Effector memory CD8-positive, alpha-beta T cell (primary cell): ENCODE measurements at regions not wholly inside any gene's neighbourhood (a gene's known extent, or its start where the extent isn't known, plus 50 kb on each side); places are given as distances from the start of the nearest gene placed in this dataset.

Experiments
- ATAC-seq: fragments of 150-1000 bp; cut with Tn5 transposase; replicated peaks from 2 replicates; pipeline ENCODE4 v1.10.0; 2021; ENCODE audit warnings: mild to moderate bottlenecking, moderate library complexity
- DNase-seq, 3 experiments: peaks; one replicate each; pipeline ENCODE4 v3.0.0; 2021
- H3K27ac Mint-ChIP-seq, 2 donors: one replicate each; pipeline ENCODE4 v1.8.0; 2022; ENCODE audit warnings: mild to moderate bottlenecking in 2 of 2, mixed read lengths in 2 of 2, moderate library complexity in 2 of 2
- H3K27me3 Mint-ChIP-seq, 2 donors: one replicate each; pipeline ENCODE4 v1.8.0; 2022; ENCODE audit warnings: mixed read lengths in 2 of 2
- H3K36me3 Mint-ChIP-seq: one replicate; pipeline ENCODE4 v1.8.0; 2022; ENCODE audit warnings: mild to moderate bottlenecking, moderate library complexity, mixed read lengths; ENCODE audit not compliant: insufficient read depth
- H3K4me1 Mint-ChIP-seq, 2 donors: one replicate each; pipeline ENCODE4 v1.8.0; 2022; ENCODE audit warnings: low read depth in 2 of 2, mixed read lengths in 2 of 2
- H3K4me3 Mint-ChIP-seq, 2 donors: one replicate each; pipeline ENCODE4 v1.8.0; 2022; ENCODE audit warnings: mild to moderate bottlenecking in 2 of 2, mixed read lengths in 2 of 2, moderate library complexity in 2 of 2
- H3K9me3 Mint-ChIP-seq, 2 donors: one replicate each; pipeline ENCODE4 v1.8.0; 2022; ENCODE audit warnings: mixed read lengths in 2 of 2

DNA sequence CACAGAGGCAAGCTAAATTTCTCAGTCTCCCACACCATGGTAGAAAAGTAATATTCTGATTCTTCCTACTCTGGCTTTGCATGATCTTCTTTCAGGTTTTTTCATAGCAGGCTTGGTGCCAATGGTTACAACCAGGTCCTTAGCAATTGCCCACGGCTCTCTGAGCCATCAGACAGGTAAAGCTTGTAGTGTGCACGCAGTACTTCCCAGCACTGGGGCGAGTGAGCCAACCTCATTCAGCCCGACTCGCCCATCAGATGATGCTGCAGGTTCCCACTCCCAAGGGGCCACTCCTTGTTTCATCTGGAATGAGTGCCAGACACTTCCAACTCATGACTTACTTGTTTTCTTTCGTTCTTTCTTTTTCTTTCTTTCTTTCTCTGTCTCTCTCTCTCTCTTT is 78.3 kb downstream of the PERP start:
- Mint-ChIP-seq H3K4me3 (no peak overlapping the region), H3K27ac (no peak overlapping the region), H3K9me3 (no peaks in the 10 kb centered on the region), H3K36me3 (no peaks in the 10 kb centered on the region), H3K4me1 (no peaks in the 10 kb centered on the region), H3K27me3 (peaks cover 7 to 15% of the 10 kb centered on the region in 2 donors)
- ATAC-seq = no peak
- no peak for DNase-seq

DNA sequence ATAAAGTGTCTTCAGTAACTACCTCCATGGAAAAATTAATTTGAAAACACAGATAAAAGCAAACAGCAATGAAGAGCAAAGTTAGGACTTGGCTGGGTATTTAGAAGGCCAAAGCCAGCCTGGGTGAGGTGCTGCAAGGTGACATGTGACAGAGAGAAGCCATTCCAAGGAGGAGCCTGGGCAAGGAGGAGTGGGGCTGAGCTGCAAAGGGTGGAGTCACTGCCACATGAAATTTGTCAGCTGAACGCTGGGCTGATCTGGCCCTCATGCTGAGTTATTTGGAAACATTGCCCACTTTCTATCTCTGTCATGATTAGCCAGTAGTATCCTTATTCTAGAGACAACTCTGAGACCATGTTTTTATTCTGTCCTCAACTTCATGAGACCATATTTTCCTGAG is 76.3 kb downstream of the PERP start:
- no peak overlapping the region for H3K27ac Mint-ChIP-seq
- no peaks in the 10 kb centered on the region for H3K4me1 Mint-ChIP-seq
- DNase-seq = no peak
- no peaks in the 10 kb centered on the region for H3K36me3 Mint-ChIP-seq
- H3K27me3 Mint-ChIP-seq = peaks cover 10 to 20% of the 10 kb centered on the region in 2 donors
- no peak overlapping the region for H3K4me3 Mint-ChIP-seq
- ATAC-seq = no peak
- H3K9me3 Mint-ChIP-seq = no peaks in the 10 kb centered on the region

GRCh38 chr6:138031417-138031816 is 75.8 kb downstream of the PERP start:
- ATAC-seq = no peak
- H3K4me3 Mint-ChIP-seq = no peak overlapping the region
- DNase-seq = no peak
- H3K27me3 Mint-ChIP-seq = peaks cover 10 to 20% of the 10 kb centered on the region in 2 donors
- peak overlapping the region in 1 of 2 donors; percentile 27 for H3K27ac Mint-ChIP-seq
- no peaks in the 10 kb centered on the region for H3K9me3 Mint-ChIP-seq
- H3K36me3 Mint-ChIP-seq = no peaks in the 10 kb centered on the region
- no peaks in the 10 kb centered on the region for H3K4me1 Mint-ChIP-seq

- H3K4me3 Mint-ChIP-seq = no peak overlapping the region
- H3K27ac Mint-ChIP-seq = peak overlapping the region in 1 of 2 donors; percentile 27
- DNase-seq (no peak), ATAC-seq (no peak)
- H3K27me3 Mint-ChIP-seq = peaks cover 10 to 20% of the 10 kb centered on the region in 2 donors
- H3K36me3 Mint-ChIP-seq = no peaks in the 10 kb centered on the region
- no peaks in the 10 kb centered on the region for H3K9me3 Mint-ChIP-seq
- no peaks in the 10 kb centered on the region for H3K4me1 Mint-ChIP-seq
These were observed 75.4 kb downstream of the PERP start for GRCh38 chr6:138031850-138032249.

- DNase-seq (no peak), ATAC-seq (no peak)
- H3K4me3 Mint-ChIP-seq = no peak overlapping the region
- H3K27me3 Mint-ChIP-seq = peaks cover 10 to 20% of the 10 kb centered on the region in 2 donors
- H3K9me3 Mint-ChIP-seq = no peaks in the 10 kb centered on the region
- H3K4me1 Mint-ChIP-seq = no peaks in the 10 kb centered on the region
- H3K36me3 Mint-ChIP-seq = no peaks in the 10 kb centered on the region
- H3K27ac Mint-ChIP-seq = no peak overlapping the region
These were observed 74.6 kb downstream of the PERP start for GRCh38 chr6:138032571-138032970.

DNA sequence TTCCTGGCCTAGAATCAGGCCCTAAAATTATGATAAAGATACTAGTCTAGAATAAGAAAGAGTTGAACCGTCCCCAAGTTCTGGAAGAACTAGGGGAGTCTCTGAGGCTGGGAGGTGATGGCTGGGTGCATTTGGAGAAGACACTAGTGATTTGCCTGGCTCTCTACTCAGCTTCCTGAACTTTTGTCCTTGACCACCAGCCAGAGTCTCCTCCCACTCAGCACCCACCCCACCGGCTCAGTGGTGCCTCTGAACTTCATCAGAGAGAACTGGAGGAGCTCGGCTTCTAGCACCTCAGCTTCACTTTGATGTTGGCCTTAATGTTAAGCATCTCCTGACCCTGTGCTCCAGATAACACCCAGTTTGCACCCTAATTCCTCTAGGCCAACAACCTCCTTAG is 73.0 kb downstream of the PERP start:
- H3K36me3 Mint-ChIP-seq = no peaks in the 10 kb centered on the region
- ATAC-seq (no peak), DNase-seq (no peak)
- no peak overlapping the region for H3K27ac Mint-ChIP-seq
- H3K4me3 Mint-ChIP-seq = no peak overlapping the region
- peaks cover 2 to 20% of the 10 kb centered on the region in 2 donors for H3K27me3 Mint-ChIP-seq
- no peaks in the 10 kb centered on the region for H3K9me3 Mint-ChIP-seq
- no peaks in the 10 kb centered on the region for H3K4me1 Mint-ChIP-seq

- no peak for ATAC-seq
- Mint-ChIP-seq H3K27me3 (peaks cover 0 to 20% of the 10 kb centered on the region in 2 donors), H3K4me3 (no peak overlapping the region), H3K36me3 (no peaks in the 10 kb centered on the region), H3K4me1 (no peaks in the 10 kb centered on the region), H3K27ac (no peak overlapping the region), H3K9me3 (no peaks in the 10 kb centered on the region)
- DNase-seq = no peak
These were observed 72.1 kb downstream of the PERP start for GRCh38 chr6:138035070-138035469.

DNA sequence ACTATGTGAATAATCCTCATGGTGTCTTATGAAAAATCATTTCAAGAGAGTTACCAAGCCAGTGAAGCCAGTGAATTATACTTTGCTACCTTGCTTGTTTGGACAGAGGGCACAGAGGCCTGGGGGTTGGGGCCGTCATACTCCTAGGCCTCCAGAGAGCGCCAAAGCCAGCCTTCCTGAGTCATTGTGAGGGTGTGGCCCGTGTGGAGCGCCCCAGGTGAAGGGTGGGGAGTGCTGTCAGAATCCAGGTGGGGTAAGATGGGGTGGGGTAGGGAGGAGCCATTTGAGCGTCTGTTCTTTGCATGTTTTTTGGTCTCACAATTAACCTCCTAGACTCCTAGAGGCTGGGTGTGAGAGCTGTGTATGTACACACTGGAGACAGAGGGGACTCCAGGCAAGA is 71.1 kb downstream of the PERP start:
- no peaks in the 10 kb centered on the region for H3K9me3 Mint-ChIP-seq
- no peaks in the 10 kb centered on the region for H3K36me3 Mint-ChIP-seq
- H3K4me1 Mint-ChIP-seq = no peaks in the 10 kb centered on the region
- peaks cover 0 to 20% of the 10 kb centered on the region in 2 donors for H3K27me3 Mint-ChIP-seq
- no peak overlapping the region for H3K27ac Mint-ChIP-seq
- DNase-seq (no peak), ATAC-seq (no peak)
- no peak overlapping the region for H3K4me3 Mint-ChIP-seq

- H3K4me1 Mint-ChIP-seq = no peaks in the 10 kb centered on the region
- H3K27me3 Mint-ChIP-seq = peaks cover 0 to 20% of the 10 kb centered on the region in 2 donors
- no peak for DNase-seq
These were observed 70.2 kb downstream of the PERP start for GRCh38 chr6:138037009-138037504.

DNA sequence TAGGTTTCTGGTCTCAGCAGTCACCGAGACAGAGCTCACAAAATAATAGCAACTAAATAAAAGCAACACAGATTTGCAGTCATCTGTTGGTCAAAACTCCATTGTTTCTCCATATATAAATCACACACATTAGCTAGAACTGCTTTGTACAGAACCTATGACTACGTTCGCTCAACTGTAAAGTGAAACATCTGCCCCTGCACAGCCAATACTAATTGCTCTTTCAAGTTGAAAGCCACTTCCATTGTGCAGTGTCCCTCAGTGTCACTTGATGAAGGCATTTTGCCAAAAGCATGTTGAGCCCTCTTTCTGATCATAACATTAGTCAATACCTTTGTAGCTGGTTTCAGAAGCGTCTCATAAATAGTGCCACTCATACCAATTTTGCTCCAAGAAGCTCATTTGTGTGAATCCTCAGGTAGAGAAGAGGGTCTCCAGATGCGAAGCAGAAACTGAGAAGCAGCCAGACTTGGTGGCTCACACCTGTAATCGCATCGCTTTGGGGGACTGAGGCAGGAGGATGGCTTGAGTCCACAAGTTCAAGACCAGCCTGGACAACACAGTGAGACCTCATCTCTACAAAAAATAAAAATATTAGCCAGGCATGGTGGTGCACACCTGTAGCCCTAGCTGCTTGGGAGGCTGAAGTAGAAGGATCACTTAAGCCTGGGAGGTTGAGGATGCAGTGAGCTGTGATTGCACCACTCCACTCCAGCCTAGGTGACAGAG is 68.9 kb downstream of the PERP start:
- Mint-ChIP-seq H3K27me3 (peaks cover 0 to 20% of the 10 kb centered on the region in 2 donors), H3K4me1 (no peaks in the 10 kb centered on the region), H3K9me3 (no peaks in the 10 kb centered on the region), H3K4me3 (no peak overlapping the region), H3K36me3 (no peaks in the 10 kb centered on the region), H3K27ac (no peak overlapping the region)
- ATAC-seq = no peak
- no peak for DNase-seq

More at GRCh38 chr6:138037009-138037504, 70.2 kb downstream of the PERP start:
- Mint-ChIP-seq H3K9me3 (no peaks in the 10 kb centered on the region), H3K36me3 (no peaks in the 10 kb centered on the region), H3K27ac (no peak overlapping the region), H3K4me3 (no peak overlapping the region)
- ATAC-seq = no peak
